ENCODE measurements at regions not wholly inside any gene's neighbourhood (a gene's known extent, or its start where the extent isn't known, plus 50 kb on each side); places are given as distances from the start of the nearest gene placed in this dataset.

- TF ChIP-seq CTCF (IDR thresholded peaks at IDR 0.05; ENCODE audit: low read depth, low read length, missing control alignments) = no peak
- DNase-seq (ENCODE audit: low read depth) = no peak
- no peak overlapping the region for H3K4me3 ChIP-seq (ENCODE audit: low read depth, low read length)
Measured at GRCh38 chr4:13298655-13299054, 185.5 kb downstream of the RAB28 start.

- no peak for TF ChIP-seq CTCF (IDR thresholded peaks at IDR 0.05; ENCODE audit: low read depth, low read length, missing control alignments)
- no peak overlapping the region for H3K4me3 ChIP-seq (ENCODE audit: low read depth, low read length)
- no peak for DNase-seq (ENCODE audit: low read depth)
Measured at GRCh38 chr4:13296986-13297385, 187.2 kb downstream of the RAB28 start.

GRCh38 chr4:13294961-13295605 is 189.1 kb downstream of the RAB28 start:
- DNase-seq (ENCODE audit: low read depth) = no peak

GRCh38 chr4:13292372-13292771 is 191.8 kb downstream of the RAB28 start:
- no peak for DNase-seq (ENCODE audit: low read depth)
- TF ChIP-seq CTCF (IDR thresholded peaks at IDR 0.05; ENCODE audit: low read depth, low read length, missing control alignments) = no peak
- no peak overlapping the region for H3K4me3 ChIP-seq (ENCODE audit: low read depth, low read length)

More at GRCh38 chr4:13294961-13295605, 189.1 kb downstream of the RAB28 start:
- no peak for TF ChIP-seq CTCF (IDR thresholded peaks at IDR 0.05; ENCODE audit: low read depth, low read length, missing control alignments)
- no peak overlapping the region for H3K4me3 ChIP-seq (ENCODE audit: low read depth, low read length)

GRCh38 chr4:13289391-13289790 is 194.7 kb downstream of the RAB28 start:
- no peak for TF ChIP-seq CTCF (IDR thresholded peaks at IDR 0.05; ENCODE audit: low read depth, low read length, missing control alignments)
- DNase-seq (ENCODE audit: low read depth) = no peak
- no peak overlapping the region for H3K4me3 ChIP-seq (ENCODE audit: low read depth, low read length)

GRCh38 chr4:13285336-13285735 is 198.8 kb downstream of the RAB28 start:
- no peak overlapping the region for H3K4me3 ChIP-seq (ENCODE audit: low read depth, low read length)
- no peak for TF ChIP-seq CTCF (IDR thresholded peaks at IDR 0.05; ENCODE audit: low read depth, low read length, missing control alignments)
- DNase-seq (ENCODE audit: low read depth) = no peak

- TF ChIP-seq CTCF (IDR thresholded peaks at IDR 0.05; ENCODE audit: low read depth, low read length, missing control alignments) = no peak
- no peak for DNase-seq (ENCODE audit: low read depth)
- H3K4me3 ChIP-seq (ENCODE audit: low read depth, low read length) = no peak overlapping the region
Measured at GRCh38 chr4:13284932-13285331, 199.2 kb downstream of the RAB28 start.

All from GM12864 (cell line).